HUES6 (cell line): ENCODE measurements at regions not wholly inside any gene's neighbourhood (a gene's known extent, or its start where the extent isn't known, plus 50 kb on each side); places are given as distances from the start of the nearest gene placed in this dataset.

Experiments used
- H3K27ac ChIP-seq: 2 replicates; pipeline ENCODE4 v1.7.0; 2013; ENCODE audit warnings: low read depth, mild to moderate bottlenecking, low read length, inconsistent platforms
- H3K27me3 ChIP-seq: 2 replicates; pipeline ENCODE4 v1.6.1; 2013; ENCODE audit warnings: low read length; ENCODE audit not compliant: control insufficient read depth, insufficient read depth
- H3K36me3 ChIP-seq: 2 replicates; pipeline ENCODE4 v1.6.1; 2013; ENCODE audit warnings: low read length; ENCODE audit not compliant: control insufficient read depth, insufficient read depth
- H3K4me1 ChIP-seq: 2 replicates; pipeline ENCODE4 v1.6.1; 2013; ENCODE audit warnings: low read length; ENCODE audit not compliant: control insufficient read depth, insufficient read depth
- H3K4me3 ChIP-seq: 2 replicates; pipeline ENCODE4 v1.5.1; 2013; ENCODE audit warnings: low read depth, low read length
- H3K9ac ChIP-seq: one replicate; pipeline ENCODE4 v1.6.1; 2013; ENCODE audit warnings: mild to moderate bottlenecking, low read length
- H3K9me3 ChIP-seq: 2 replicates; pipeline ENCODE4 v1.6.1; 2013; ENCODE audit warnings: low read depth, low read length; ENCODE audit not compliant: control insufficient read depth, insufficient read depth

GRCh38 chr1:242784084-242784483, 259.6 kb upstream of the PLD5 start:
- H3K4me1 ChIP-seq: peaks cover 4% of the 10 kb centered on the region; the same call in 1 of the 2 replicates
- H3K27ac ChIP-seq: no peak overlapping the region
- H3K36me3 ChIP-seq: no peaks in the 10 kb centered on the region
- no peaks in the 10 kb centered on the region for H3K9me3 ChIP-seq
- H3K27me3 ChIP-seq: no peaks in the 10 kb centered on the region
- H3K9ac ChIP-seq: no peak overlapping the region
- no peak overlapping the region for H3K4me3 ChIP-seq

- no peaks in the 10 kb centered on the region for H3K9me3 ChIP-seq
- H3K9ac ChIP-seq: no peak overlapping the region
- H3K4me1 ChIP-seq: no peaks in the 10 kb centered on the region
- H3K27me3 ChIP-seq: no peaks in the 10 kb centered on the region
- no peaks in the 10 kb centered on the region for H3K36me3 ChIP-seq
- no peak overlapping the region for H3K27ac ChIP-seq
- no peak overlapping the region for H3K4me3 ChIP-seq
These were observed 249.8 kb upstream of the PLD5 start for GRCh38 chr1:242774256-242774655.

DNA sequence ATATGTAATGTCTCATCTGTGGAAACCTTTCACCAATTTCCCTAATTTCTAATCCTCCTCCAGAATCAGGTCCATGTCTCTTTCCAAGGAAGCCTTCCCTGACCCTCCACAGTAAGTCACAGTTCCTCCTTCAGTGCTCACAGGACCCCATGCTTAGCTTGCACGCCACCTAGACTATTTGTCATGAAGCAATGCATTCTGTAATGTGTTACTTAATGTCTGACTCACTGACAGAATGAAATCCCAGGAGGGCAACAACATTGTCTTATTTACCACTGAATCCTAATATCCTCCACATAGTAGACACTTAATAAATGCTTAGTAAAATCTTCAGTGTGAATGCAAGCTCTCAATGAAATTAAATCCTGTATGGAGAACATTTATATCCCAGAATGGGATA, 245.9 kb upstream of the PLD5 start:
- Histone ChIP-seq H3K9me3 (no peaks in the 10 kb centered on the region), H3K36me3 (no peaks in the 10 kb centered on the region), H3K9ac (no peak overlapping the region), H3K4me3 (no peak overlapping the region), H3K27me3 (no peaks in the 10 kb centered on the region), H3K27ac (no peak overlapping the region), H3K4me1 (no peaks in the 10 kb centered on the region)

DNA sequence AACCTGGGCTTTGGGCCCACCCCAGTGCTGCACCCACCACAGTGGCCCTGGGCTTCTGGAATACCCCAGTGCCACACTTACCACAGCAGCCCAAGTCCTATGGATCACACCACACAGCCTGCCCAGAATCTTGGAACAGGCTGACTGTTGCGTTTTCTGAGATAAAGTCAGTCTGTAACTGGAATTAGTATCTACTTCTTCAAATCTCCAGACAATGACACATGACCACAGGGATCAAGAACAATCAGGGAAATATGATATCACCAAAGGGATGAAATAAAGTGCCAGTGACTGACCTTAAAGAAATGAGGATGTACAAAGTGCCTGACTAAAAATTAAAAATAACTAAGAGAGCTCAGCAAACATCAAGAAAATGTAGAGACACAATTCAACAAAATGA, 239.7 kb upstream of the PLD5 start:
- Histone ChIP-seq H3K36me3 (no peaks in the 10 kb centered on the region), H3K9me3 (0 out of 2 replicates have a peak, but pooled peaks cover 2% of the 10 kb centered on the region), H3K27ac (no peak overlapping the region), H3K4me3 (no peak overlapping the region), H3K9ac (no peak overlapping the region), H3K4me1 (no peaks in the 10 kb centered on the region), H3K27me3 (no peaks in the 10 kb centered on the region)

DNA sequence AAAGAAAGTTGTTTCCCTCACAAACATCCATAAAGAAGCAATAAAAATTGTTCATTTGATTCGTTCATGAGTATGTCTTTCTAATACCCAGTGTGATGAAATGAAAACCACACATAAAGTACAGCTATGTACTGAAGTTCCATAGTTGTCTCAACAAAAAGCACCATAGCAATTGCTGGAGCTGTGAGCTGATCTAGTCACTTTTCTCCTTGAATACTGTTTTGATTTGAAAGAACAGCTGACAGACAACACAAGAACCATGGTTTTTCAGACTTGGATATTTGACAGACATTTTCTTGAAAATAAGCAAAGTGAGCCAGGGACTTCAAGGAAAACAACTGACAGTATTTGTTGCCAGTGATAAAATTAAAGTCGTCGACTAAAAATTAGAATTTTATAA, 237.1 kb upstream of the PLD5 start:
- Histone ChIP-seq H3K9ac (no peak overlapping the region), H3K27me3 (no peaks in the 10 kb centered on the region), H3K9me3 (0 out of 2 replicates have a peak, but pooled peaks cover 2% of the 10 kb centered on the region), H3K27ac (no peak overlapping the region), H3K4me3 (no peak overlapping the region), H3K4me1 (no peaks in the 10 kb centered on the region), H3K36me3 (no peaks in the 10 kb centered on the region)

- H3K4me3 ChIP-seq: no peak overlapping the region
- H3K9ac ChIP-seq: no peak overlapping the region
- H3K27ac ChIP-seq: no peak overlapping the region
- no peaks in the 10 kb centered on the region for H3K27me3 ChIP-seq
- H3K36me3 ChIP-seq: no peaks in the 10 kb centered on the region
- H3K4me1 ChIP-seq: no peaks in the 10 kb centered on the region
- no peaks in the 10 kb centered on the region for H3K9me3 ChIP-seq
These were observed 230.4 kb upstream of the PLD5 start for GRCh38 chr1:242754926-242755325.

DNA sequence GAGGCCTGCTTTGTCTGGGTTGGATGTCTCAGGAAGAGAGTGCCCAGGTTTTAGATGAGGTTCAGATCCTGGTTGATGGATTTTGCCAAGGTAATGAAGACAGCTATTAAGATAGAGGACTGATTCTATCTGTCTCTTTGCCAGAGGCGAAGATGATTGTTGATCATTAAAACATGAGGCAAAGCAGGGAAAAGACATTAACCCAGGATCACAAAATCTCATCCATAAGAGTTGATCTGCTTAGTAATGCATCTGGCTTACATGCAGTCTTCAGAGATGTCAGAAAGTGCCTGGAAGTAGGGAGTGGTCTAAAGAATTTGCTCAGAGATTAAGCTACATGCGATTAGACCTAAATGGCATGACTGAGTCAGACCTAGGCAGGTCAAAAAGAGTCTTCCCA, 229.6 kb upstream of the PLD5 start:
- Histone ChIP-seq H3K9me3 (no peaks in the 10 kb centered on the region), H3K27ac (no peak overlapping the region), H3K4me3 (no peak overlapping the region), H3K9ac (no peak overlapping the region), H3K4me1 (no peaks in the 10 kb centered on the region), H3K36me3 (no peaks in the 10 kb centered on the region), H3K27me3 (no peaks in the 10 kb centered on the region)

DNA sequence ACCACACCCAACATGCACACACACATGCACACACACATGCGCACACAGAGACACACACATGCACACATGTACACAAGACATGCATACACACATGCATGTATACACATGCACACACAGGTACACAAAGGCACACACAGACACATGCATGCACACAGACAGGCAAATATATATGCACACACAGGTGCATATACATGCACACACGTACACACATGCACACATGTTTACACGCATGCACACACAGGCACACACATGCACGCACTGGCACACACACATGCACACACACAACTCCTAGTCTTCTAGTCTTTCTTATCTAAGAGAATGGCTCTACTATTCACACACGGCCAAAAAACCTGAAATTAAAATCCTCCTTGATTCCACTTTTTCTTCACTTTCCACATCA, 222.7 kb upstream of the PLD5 start:
- Histone ChIP-seq H3K36me3 (no peaks in the 10 kb centered on the region), H3K4me1 (no peaks in the 10 kb centered on the region), H3K9me3 (no peaks in the 10 kb centered on the region), H3K4me3 (no peak overlapping the region), H3K27ac (no peak overlapping the region), H3K27me3 (no peaks in the 10 kb centered on the region), H3K9ac (no peak overlapping the region)

- no peak overlapping the region for H3K9ac ChIP-seq
- no peaks in the 10 kb centered on the region for H3K4me1 ChIP-seq
- no peak overlapping the region for H3K27ac ChIP-seq
- H3K4me3 ChIP-seq: no peak overlapping the region
- no peaks in the 10 kb centered on the region for H3K9me3 ChIP-seq
- H3K36me3 ChIP-seq: no peaks in the 10 kb centered on the region
- no peaks in the 10 kb centered on the region for H3K27me3 ChIP-seq
These were observed 220.6 kb upstream of the PLD5 start for GRCh38 chr1:242745079-242745478.

DNA sequence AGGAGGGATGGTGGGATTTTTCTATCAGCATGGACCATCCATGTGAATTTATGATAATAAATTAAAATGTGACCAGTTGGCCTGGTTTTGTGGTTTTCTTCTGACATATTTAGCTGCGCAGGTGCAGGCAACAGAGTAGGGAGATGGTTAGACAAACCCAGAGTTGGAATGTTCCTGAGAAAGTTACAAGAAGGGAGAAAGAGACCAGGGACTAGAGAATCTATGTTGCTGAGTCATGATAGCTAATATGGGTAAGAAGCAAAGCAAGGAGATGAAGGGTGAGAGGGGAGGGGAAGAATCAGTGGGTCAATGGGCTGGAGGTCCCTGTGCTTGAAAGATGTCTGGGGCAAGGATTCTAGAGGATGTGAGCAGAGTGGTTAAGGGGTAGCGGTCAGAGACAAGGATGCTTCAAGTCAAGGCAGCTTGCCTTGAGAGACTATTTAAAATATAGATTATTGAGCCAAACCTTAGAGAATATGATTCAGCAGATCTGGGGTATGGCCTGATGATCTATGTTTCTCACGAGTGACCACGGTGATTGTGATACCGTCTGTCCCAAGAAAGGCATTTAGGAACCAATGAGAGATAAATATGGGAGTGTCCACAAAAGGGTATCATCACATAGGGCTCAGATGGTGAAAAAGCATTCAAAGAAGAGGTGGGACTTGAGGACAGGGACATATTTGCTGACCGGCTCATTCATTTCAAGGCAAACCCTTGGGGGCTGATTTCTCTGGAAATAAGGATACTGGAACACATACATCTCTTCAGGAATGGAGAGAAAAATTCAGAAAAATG, 219.7 kb upstream of the PLD5 start:
- Histone ChIP-seq H3K27me3 (no peaks in the 10 kb centered on the region), H3K27ac (no peak overlapping the region), H3K36me3 (no peaks in the 10 kb centered on the region), H3K9ac (no peak overlapping the region), H3K4me3 (no peak overlapping the region), H3K9me3 (no peaks in the 10 kb centered on the region), H3K4me1 (no peaks in the 10 kb centered on the region)

DNA sequence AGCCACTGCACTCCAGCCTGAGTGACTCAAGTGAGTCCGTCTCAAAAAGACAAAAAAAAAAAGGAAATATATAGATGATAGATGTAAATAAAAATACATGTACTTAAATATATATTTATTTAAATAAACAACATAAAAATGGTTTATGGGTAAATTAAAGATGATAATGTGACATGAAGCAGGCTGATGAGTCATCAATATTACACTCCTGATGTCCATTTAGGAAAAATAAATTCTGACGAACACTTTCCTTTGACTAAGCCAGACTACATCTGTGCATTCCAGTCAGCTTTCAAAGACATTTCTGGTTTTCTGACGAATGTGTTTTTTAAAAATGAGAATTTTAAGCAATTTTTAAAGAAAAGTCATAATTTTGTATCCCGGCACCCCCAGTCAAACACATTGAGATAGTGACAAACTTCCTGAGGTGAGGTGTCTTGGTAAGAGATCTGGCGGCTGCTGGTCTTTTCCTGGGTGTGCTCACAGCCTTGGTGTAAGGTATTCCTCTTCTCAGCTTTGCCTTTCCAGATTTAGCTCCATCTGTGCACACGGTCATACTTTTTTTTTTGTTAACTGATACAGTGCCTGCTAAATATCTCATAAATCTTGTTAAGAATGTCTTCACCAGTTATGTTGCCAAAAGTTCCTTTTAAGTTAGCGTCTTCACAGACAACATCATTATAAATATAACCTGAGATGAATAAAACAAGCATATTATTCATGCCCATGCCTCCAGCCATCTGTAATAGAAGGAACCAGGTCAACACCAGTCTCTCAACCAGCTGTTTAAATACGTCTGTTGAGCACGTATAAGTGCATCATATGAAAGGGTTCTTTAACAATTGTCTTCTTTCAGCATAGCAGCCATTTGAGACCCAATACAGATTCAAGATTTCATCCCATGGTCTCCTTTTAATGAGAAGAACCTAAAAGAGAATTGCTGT, 214.5 kb upstream of the PLD5 start:
- Histone ChIP-seq H3K4me1 (no peaks in the 10 kb centered on the region), H3K27ac (no peak overlapping the region), H3K4me3 (no peak overlapping the region), H3K27me3 (no peaks in the 10 kb centered on the region), H3K9me3 (no peaks in the 10 kb centered on the region), H3K9ac (no peak overlapping the region), H3K36me3 (no peaks in the 10 kb centered on the region)
